ENCODE measurements at regions not wholly inside any gene's neighbourhood (a gene's known extent, or its start where the extent isn't known, plus 50 kb on each side); places are given as distances from the start of the nearest gene placed in this dataset.

- peaks cover 8% of the 10 kb centered on the region for H3K4me1 Mint-ChIP-seq (ENCODE audit: low read depth)
- H3K36me3 Mint-ChIP-seq (ENCODE audit: low read depth), result no peaks in the 10 kb centered on the region
- no peak overlapping the region for H3K27ac Mint-ChIP-seq
- H3K4me3 Mint-ChIP-seq, result no peak overlapping the region
- H3K27me3 Mint-ChIP-seq, result no peaks in the 10 kb centered on the region
- H3K9me3 Mint-ChIP-seq, result peaks cover 3% of the 10 kb centered on the region
These were observed 457.2 kb downstream of the KIF16B start for GRCh38 chr20:16115911-16116552.

- Mint-ChIP-seq H3K4me3 (no peak overlapping the region), H3K4me1 (ENCODE audit: low read depth) (peaks cover 8% of the 10 kb centered on the region), H3K27me3 (no peaks in the 10 kb centered on the region), H3K9me3 (peaks cover 7% of the 10 kb centered on the region), H3K36me3 (ENCODE audit: low read depth) (no peaks in the 10 kb centered on the region), H3K27ac (no peak overlapping the region)
These were observed 459.5 kb downstream of the KIF16B start for GRCh38 chr20:16113736-16114135.

GRCh38 chr20:16111852-16112412 is 461.3 kb downstream of the KIF16B start:
- Mint-ChIP-seq H3K36me3 (ENCODE audit: low read depth) (no peaks in the 10 kb centered on the region), H3K27me3 (no peaks in the 10 kb centered on the region), H3K27ac (no peak overlapping the region), H3K4me3 (no peak overlapping the region), H3K9me3 (peaks cover 7% of the 10 kb centered on the region), H3K4me1 (ENCODE audit: low read depth) (peaks cover 8% of the 10 kb centered on the region)

GRCh38 chr20:16111172-16111832 is 461.9 kb downstream of the KIF16B start:
- H3K36me3 Mint-ChIP-seq (ENCODE audit: low read depth), result no peaks in the 10 kb centered on the region
- no peak overlapping the region for H3K4me3 Mint-ChIP-seq
- H3K27ac Mint-ChIP-seq, result no peak overlapping the region
- H3K27me3 Mint-ChIP-seq, result no peaks in the 10 kb centered on the region
- peaks cover 7% of the 10 kb centered on the region for H3K9me3 Mint-ChIP-seq
- peaks cover 8% of the 10 kb centered on the region for H3K4me1 Mint-ChIP-seq (ENCODE audit: low read depth)

GRCh38 chr20:16107172-16107870 is 465.9 kb downstream of the KIF16B start:
- Mint-ChIP-seq H3K9me3 (peaks cover 7% of the 10 kb centered on the region), H3K27ac (no peak overlapping the region)

GRCh38 chr20:16106191-16106849 is 466.9 kb downstream of the KIF16B start:
- H3K36me3 Mint-ChIP-seq (ENCODE audit: low read depth), result no peaks in the 10 kb centered on the region
- H3K9me3 Mint-ChIP-seq, result peaks cover 7% of the 10 kb centered on the region
- H3K27ac Mint-ChIP-seq, result no peak overlapping the region
- no peaks in the 10 kb centered on the region for H3K27me3 Mint-ChIP-seq
- H3K4me3 Mint-ChIP-seq, result no peak overlapping the region
- no peaks in the 10 kb centered on the region for H3K4me1 Mint-ChIP-seq (ENCODE audit: low read depth)

More at GRCh38 chr20:16107172-16107870, 465.9 kb downstream of the KIF16B start:
- peaks cover 3% of the 10 kb centered on the region for H3K4me1 Mint-ChIP-seq (ENCODE audit: low read depth)
- H3K4me3 Mint-ChIP-seq, result no peak overlapping the region
- no peaks in the 10 kb centered on the region for H3K27me3 Mint-ChIP-seq
- H3K36me3 Mint-ChIP-seq (ENCODE audit: low read depth), result no peaks in the 10 kb centered on the region

- Mint-ChIP-seq H3K36me3 (ENCODE audit: low read depth) (no peaks in the 10 kb centered on the region), H3K27me3 (no peaks in the 10 kb centered on the region), H3K4me3 (no peak overlapping the region), H3K27ac (no peak overlapping the region), H3K4me1 (ENCODE audit: low read depth) (no peaks in the 10 kb centered on the region), H3K9me3 (peaks cover 5% of the 10 kb centered on the region)
These were observed 468.5 kb downstream of the KIF16B start for GRCh38 chr20:16104783-16105182.

Data from stimulated activated naive CD8-positive, alpha-beta T cell treated with anti-CD3 and anti-CD28 coated beads, Interleukin-15, Interleukin-2, amounts not matched to agents 100 ng/mL and 50 ng/mL, for 24 hours (primary cell).